ENCODE measurements at regions not wholly inside any gene's neighbourhood (a gene's known extent, or its start where the extent isn't known, plus 50 kb on each side); places are given as distances from the start of the nearest gene placed in this dataset.

GRCh38 chr14:26113911-26114640 lies 483.8 kb downstream of the NOVA1 start:
- H3K4me1 Mint-ChIP-seq, result peaks cover 7 to 13% of the 10 kb centered on the region in 2 experiments
- H4K20me1 ChIP-seq (ENCODE audit: control insufficient read depth, insufficient read depth, insufficient read length), result no peaks in the 10 kb centered on the region
- H3K4me2 ChIP-seq (ENCODE audit: insufficient read depth, insufficient read length, low read length), result no peak overlapping the region
- no peak overlapping the region for H3K23ac ChIP-seq (ENCODE audit: insufficient read length, low read depth, low read length)
- H3K79me2 ChIP-seq (ENCODE audit: insufficient read depth, low read length), result no peaks in the 10 kb centered on the region
- H3K4me1 ChIP-seq (ENCODE audit: insufficient read depth, low read length), result no peaks in the 10 kb centered on the region
- no peak overlapping the region for H2BK12ac ChIP-seq (ENCODE audit: insufficient read length, low read depth, low read length)
- no CpG with 5 or more reads among the region's 3 CpGs for WGBS (ENCODE audit: extremely low coverage, insufficient read length, low lambda C conversion rate)
- no peak overlapping the region for H3T11ph ChIP-seq (ENCODE audit: low read length)
- H3K18ac ChIP-seq (ENCODE audit: insufficient read length, low read depth, low read length), result no peak overlapping the region
- no peak overlapping the region for H2BK5ac ChIP-seq (ENCODE audit: insufficient read length, low read length)
- no peak overlapping the region for H2AK5ac ChIP-seq (ENCODE audit: insufficient read length, low read length)
- H2AFZ ChIP-seq (ENCODE audit: low read length), result no peak overlapping the region
- H2BK120ac ChIP-seq (ENCODE audit: low read depth, low read length, poor library complexity, severe bottlenecking), result no peak overlapping the region
- H3K27me3 Mint-ChIP-seq (ENCODE audit: low read depth), result no peaks in the 10 kb centered on the region
- no peak for DNase-seq
- no peak for TF ChIP-seq CTCF (conservative IDR thresholded peaks at IDR 0.05)
- H3K27ac ChIP-seq (ENCODE audit: insufficient read length, low read depth, low read length), result no peak overlapping the region
- H2BK15ac ChIP-seq (ENCODE audit: low read depth, low read length), result no peak overlapping the region
- no peaks in the 10 kb centered on the region for H3K27me3 ChIP-seq (ENCODE audit: insufficient read depth, low read length)
- no peaks in the 10 kb centered on the region for H3K23me2 ChIP-seq (ENCODE audit: insufficient read length, low read depth, low read length, poor library complexity, severe bottlenecking)
- H3K9me3 Mint-ChIP-seq, result no peaks in the 10 kb centered on the region; a peak in 2 of 5 replicates
- H4K8ac ChIP-seq (replicated peaks; ENCODE audit: insufficient read length, low read depth, low read length), result no peak overlapping the region
- H3K14ac ChIP-seq (ENCODE audit: insufficient read depth, low read length), result no peak overlapping the region
- H2BK20ac ChIP-seq (ENCODE audit: low read depth, low read length, poor library complexity, severe bottlenecking), result no peak overlapping the region
- H3K36me3 Mint-ChIP-seq (ENCODE audit: insufficient read depth in 1 of 3, low read depth in 3 of 3), result peaks cover 0 to 5% (median 0%) of the 10 kb centered on the region in 3 experiments; a peak in 1 of 7 replicates
- H3K79me1 ChIP-seq (ENCODE audit: insufficient read depth, low read depth, low read length, poor library complexity, severe bottlenecking), result no peaks in the 10 kb centered on the region
- H3K4ac ChIP-seq (ENCODE audit: low read depth, low read length), result no peak overlapping the region
- H4K91ac ChIP-seq (ENCODE audit: insufficient read length, low read depth, low read length), result no peak overlapping the region
- H4K5ac ChIP-seq (ENCODE audit: insufficient read length, low read depth, low read length), result no peak overlapping the region
- H3K4me3 Mint-ChIP-seq, result no peak overlapping the region
- H3K56ac ChIP-seq (ENCODE audit: insufficient read length, low read depth, low read length), result no peak overlapping the region
- H3K27ac Mint-ChIP-seq, result no peak overlapping the region
- no peaks in the 10 kb centered on the region for H3K9me3 ChIP-seq (ENCODE audit: control insufficient read depth, low read depth, low read length)
- no peak overlapping the region for H3K9ac ChIP-seq (ENCODE audit: extremely low read depth, insufficient read length, low read length)

All from H9 (cell line).